ENCODE measurements at regions not wholly inside any gene's neighbourhood (a gene's known extent, or its start where the extent isn't known, plus 50 kb on each side); places are given as distances from the start of the nearest gene placed in this dataset.

- TF ChIP-seq POLR2A (IDR thresholded peaks at IDR 0.05; ENCODE audit: low read depth, low read length) = no peak
- no peak for TF ChIP-seq MAX (IDR thresholded peaks at IDR 0.05; ENCODE audit: insufficient read depth, insufficient read length)
- no peak for TF ChIP-seq CTCF (IDR thresholded peaks at IDR 0.05; ENCODE audit: extremely low read depth in 1 of 2, insufficient read depth in 1 of 2, low read depth in 1 of 2, low read length in 2 of 2)
- no peak for TF ChIP-seq JUN (IDR thresholded peaks at IDR 0.05; ENCODE audit: borderline replicate concordance, insufficient read depth, insufficient read length, low read depth)
- no peak for TF ChIP-seq FOS (IDR thresholded peaks at IDR 0.05; ENCODE audit: borderline replicate concordance, insufficient read depth, low read length)
- no peak for TF ChIP-seq POLR2AphosphoS5 (IDR thresholded peaks at IDR 0.05; ENCODE audit: insufficient read depth, low read depth, low read length)
- no peak for TF ChIP-seq EZH2 (IDR thresholded peaks at IDR 0.05; ENCODE audit: borderline replicate concordance, low read depth, low read length, severe bottlenecking)
- no peak for TF ChIP-seq MYC (IDR thresholded peaks at IDR 0.05; ENCODE audit: low read depth, low read length)
- TF ChIP-seq GATA2 (IDR thresholded peaks at IDR 0.05; ENCODE audit: insufficient read depth, insufficient read length, low read depth, low read length) = no peak
These were observed 56.3 kb upstream of the TP53I11 start for GRCh38 chr11:45007011-45007410.
